Anterior cingulate cortex (tissue), 58 donors: ENCODE measurements at regions not wholly inside any gene's neighbourhood (a gene's known extent, or its start where the extent isn't known, plus 50 kb on each side); places are given as distances from the start of the nearest gene placed in this dataset.
A peak's percentile ranks its signal among the peaks of the same experiment; 100 is the strongest.

ENCODE experiments used
- DNase-seq, 58 donors: peaks; one replicate each; lab custom pipeline; 2025; lab: John Stamatoyannopoulos, UW

GRCh38 chr13:47545201-47546024 lies 455.7 kb downstream of the SUCLA2 start:
- peak in 8 of 58 donors; percentile 2 to 47 (median 10) for DNase-seq

- DNase-seq: no peak
Measured at GRCh38 chr13:47539317-47539716, 461.8 kb downstream of the SUCLA2 start.

- DNase-seq: no peak
Measured at GRCh38 chr13:47523771-47524170, 477.3 kb downstream of the SUCLA2 start.

GRCh38 chr13:47521890-47522487 lies 479.1 kb downstream of the SUCLA2 start:
- no peak for DNase-seq

GRCh38 chr13:47519626-47520025 lies 481.4 kb downstream of the SUCLA2 start:
- DNase-seq: no peak

- no peak for DNase-seq
Measured at GRCh38 chr13:47518530-47518929, 482.5 kb downstream of the SUCLA2 start.

- DNase-seq: no peak
Measured at GRCh38 chr13:47511647-47512046, 489.4 kb downstream of the SUCLA2 start.

- DNase-seq: no peak
Measured at GRCh38 chr13:47508527-47509228, 492.4 kb downstream of the SUCLA2 start.

- no peak for DNase-seq
Measured at GRCh38 chr13:47503475-47503874, 497.6 kb downstream of the SUCLA2 start.

GRCh38 chr13:47502166-47502565 lies 498.9 kb downstream of the SUCLA2 start:
- DNase-seq: no peak

GRCh38 chr13:47499358-47500150 lies 501.5 kb downstream of the SUCLA2 start:
- no peak for DNase-seq

- no peak for DNase-seq
Measured at GRCh38 chr13:47484548-47484947, 516.5 kb downstream of the SUCLA2 start.

- DNase-seq: no peak
Measured at GRCh38 chr13:47481536-47481935, 519.5 kb downstream of the SUCLA2 start.

GRCh38 chr13:47480951-47481350 lies 520.1 kb downstream of the SUCLA2 start:
- no peak for DNase-seq

- DNase-seq: no peak
Measured at GRCh38 chr13:47480121-47480520, 521.0 kb downstream of the SUCLA2 start.

- no peak for DNase-seq
Measured at GRCh38 chr13:47478985-47479384, 522.1 kb downstream of the SUCLA2 start.

- no peak for DNase-seq
Measured at GRCh38 chr13:47475441-47475948, 525.6 kb downstream of the SUCLA2 start.

GRCh38 chr13:47474839-47475238 lies 526.2 kb downstream of the SUCLA2 start:
- no peak for DNase-seq

- DNase-seq: no peak
Measured at GRCh38 chr13:47474326-47474725, 526.7 kb downstream of the SUCLA2 start.

GRCh38 chr13:47472516-47472915 lies 528.6 kb downstream of the SUCLA2 start:
- DNase-seq: no peak
